ENCODE measurements at regions not wholly inside any gene's neighbourhood (a gene's known extent, or its start where the extent isn't known, plus 50 kb on each side); places are given as distances from the start of the nearest gene placed in this dataset.
A peak's percentile ranks its signal among the peaks of the same experiment; 100 is the strongest.

DNA sequence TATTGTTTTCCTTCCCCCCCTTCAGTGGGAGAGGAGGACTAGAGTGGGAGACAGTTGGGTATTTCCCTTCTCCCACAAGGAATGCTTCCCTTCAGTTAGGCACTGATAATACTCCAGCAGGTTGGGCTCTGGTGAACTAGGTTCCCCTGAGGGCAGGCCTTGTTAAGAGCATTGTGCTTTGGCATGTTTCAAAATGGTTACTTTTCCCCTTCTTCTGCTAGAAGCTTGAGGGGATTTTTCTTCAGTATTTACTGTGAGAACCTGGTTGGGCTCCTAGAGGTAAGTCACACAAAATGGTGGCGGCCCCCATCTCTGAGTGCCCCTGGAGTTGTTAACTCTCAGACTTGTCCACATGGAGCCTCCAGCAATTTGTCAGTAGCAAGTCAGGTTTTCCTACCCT, 156.2 kb downstream of the CYB561 start:
- Histone ChIP-seq H3K27ac (peak overlapping the region in 1 of 2 donors; percentile 11), H3K36me3 (no peaks in the 10 kb centered on the region), H3K4me3 (no peak overlapping the region), H3K27me3 (replicated peaks; ENCODE audit: insufficient read depth) (no peaks in the 10 kb centered on the region), H3K4me1 (ENCODE audit: control insufficient read depth in 1 of 2, low read depth in 2 of 2) (peaks cover 30 to 60% of the 10 kb centered on the region in 2 donors), H3K9me3 (peaks cover 3% of the 10 kb centered on the region)
- TF ChIP-seq, protein P1, sequence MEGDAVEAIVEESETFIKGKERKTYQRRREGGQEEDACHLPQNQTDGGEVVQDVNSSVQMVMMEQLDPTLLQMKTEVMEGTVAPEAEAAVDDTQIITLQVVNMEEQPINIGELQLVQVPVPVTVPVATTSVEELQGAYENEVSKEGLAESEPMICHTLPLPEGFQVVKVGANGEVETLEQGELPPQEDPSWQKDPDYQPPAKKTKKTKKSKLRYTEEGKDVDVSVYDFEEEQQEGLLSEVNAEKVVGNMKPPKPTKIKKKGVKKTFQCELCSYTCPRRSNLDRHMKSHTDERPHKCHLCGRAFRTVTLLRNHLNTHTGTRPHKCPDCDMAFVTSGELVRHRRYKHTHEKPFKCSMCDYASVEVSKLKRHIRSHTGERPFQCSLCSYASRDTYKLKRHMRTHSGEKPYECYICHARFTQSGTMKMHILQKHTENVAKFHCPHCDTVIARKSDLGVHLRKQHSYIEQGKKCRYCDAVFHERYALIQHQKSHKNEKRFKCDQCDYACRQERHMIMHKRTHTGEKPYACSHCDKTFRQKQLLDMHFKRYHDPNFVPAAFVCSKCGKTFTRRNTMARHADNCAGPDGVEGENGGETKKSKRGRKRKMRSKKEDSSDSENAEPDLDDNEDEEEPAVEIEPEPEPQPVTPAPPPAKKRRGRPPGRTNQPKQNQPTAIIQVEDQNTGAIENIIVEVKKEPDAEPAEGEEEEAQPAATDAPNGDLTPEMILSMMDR (IDR thresholded peaks at IDR 0.05): no peak
- DNase-seq (ENCODE audit: low spot score) (no peak), ATAC-seq (ENCODE audit: insufficient number of reproducible peaks, low FRiP score, low read depth) (no peak)

DNA sequence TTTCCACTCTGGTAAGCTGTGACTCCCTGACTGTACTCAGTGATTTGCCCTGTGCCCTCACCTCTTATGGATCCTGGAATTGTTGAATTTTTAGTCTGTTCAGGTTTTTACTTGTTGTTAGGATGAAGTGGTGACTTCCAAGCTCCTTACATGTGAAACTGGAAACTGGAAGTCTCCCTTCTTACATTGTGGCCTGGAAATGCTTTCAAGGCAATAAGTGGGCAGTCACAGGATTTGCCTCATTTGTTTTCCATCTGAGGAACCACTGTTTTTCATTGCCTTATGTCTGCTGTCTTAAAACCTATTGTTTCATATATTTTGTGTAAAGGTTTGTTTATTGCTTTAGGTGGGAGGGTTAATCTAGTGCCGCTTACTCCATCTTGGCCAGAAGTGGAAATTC, 155.8 kb downstream of the CYB561 start:
- ATAC-seq (ENCODE audit: insufficient number of reproducible peaks, low FRiP score, low read depth) (no peak), DNase-seq (ENCODE audit: low spot score) (no peak)
- no peaks in the 10 kb centered on the region for H3K36me3 ChIP-seq
- peaks cover 34 to 65% of the 10 kb centered on the region in 2 donors for H3K4me1 ChIP-seq (ENCODE audit: control insufficient read depth in 1 of 2, low read depth in 2 of 2)
- H3K27ac ChIP-seq: no peak overlapping the region
- H3K9me3 ChIP-seq: peaks cover 3% of the 10 kb centered on the region
- H3K4me3 ChIP-seq: no peak overlapping the region
- H3K27me3 ChIP-seq (replicated peaks; ENCODE audit: insufficient read depth): no peaks in the 10 kb centered on the region
- TF ChIP-seq, protein P1 (IDR thresholded peaks at IDR 0.05): no peak

DNA sequence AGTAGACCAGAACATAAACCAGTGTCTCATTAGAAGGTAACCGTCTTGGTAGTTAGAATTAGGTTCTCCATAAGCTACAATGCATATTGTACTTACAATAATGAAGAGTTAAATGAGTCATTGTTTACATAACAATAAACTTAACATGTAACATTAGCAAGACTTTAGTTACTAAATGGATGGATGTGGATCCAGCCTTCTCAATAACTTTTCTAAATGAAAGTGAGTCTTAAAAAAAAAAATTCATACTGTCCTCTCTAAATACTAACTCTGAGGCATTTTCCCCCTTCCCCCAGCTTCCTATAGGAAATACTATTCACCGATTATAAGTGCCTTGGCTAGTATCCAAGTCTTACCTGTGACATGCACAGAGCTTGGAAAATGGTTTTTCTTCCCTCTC, 155.3 kb downstream of the CYB561 start:
- Histone ChIP-seq H3K27me3 (replicated peaks; ENCODE audit: insufficient read depth) (no peaks in the 10 kb centered on the region), H3K36me3 (no peaks in the 10 kb centered on the region), H3K27ac (no peak overlapping the region), H3K4me1 (ENCODE audit: control insufficient read depth in 1 of 2, low read depth in 2 of 2) (peaks cover 37 to 69% of the 10 kb centered on the region in 2 donors), H3K4me3 (no peak overlapping the region), H3K9me3 (peaks cover 3% of the 10 kb centered on the region)
- no peak for DNase-seq (ENCODE audit: low spot score)
- TF ChIP-seq, protein P1 (IDR thresholded peaks at IDR 0.05): no peak
- no peak for ATAC-seq (ENCODE audit: insufficient number of reproducible peaks, low FRiP score, low read depth)

DNA sequence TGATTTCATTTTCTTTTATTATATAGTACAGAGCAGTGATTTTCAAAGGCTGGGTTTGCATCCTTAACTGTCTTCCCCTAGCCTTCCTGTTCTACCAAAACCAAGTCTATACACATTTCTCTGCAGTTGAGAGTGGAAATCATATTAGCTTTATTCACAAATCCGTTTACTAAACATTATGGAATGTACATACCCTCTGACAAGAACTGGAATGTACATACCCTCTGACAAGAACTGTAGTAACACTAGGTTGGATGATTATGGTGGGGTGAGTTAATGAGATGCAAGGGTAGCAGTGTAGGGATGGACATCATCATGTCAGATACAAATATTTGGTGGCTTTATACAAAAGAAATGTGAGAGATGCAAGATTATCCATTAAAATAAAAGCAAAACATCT, 154.8 kb downstream of the CYB561 start:
- Histone ChIP-seq H3K4me3 (no peak overlapping the region), H3K27ac (peak overlapping the region in 1 of 2 donors; percentile 76), H3K4me1 (ENCODE audit: control insufficient read depth in 1 of 2, low read depth in 2 of 2) (peaks cover 37 to 70% of the 10 kb centered on the region in 2 donors), H3K9me3 (peaks cover 6% of the 10 kb centered on the region), H3K36me3 (no peaks in the 10 kb centered on the region), H3K27me3 (replicated peaks; ENCODE audit: insufficient read depth) (no peaks in the 10 kb centered on the region)
- TF ChIP-seq, protein P1 (IDR thresholded peaks at IDR 0.05): no peak
- ATAC-seq (ENCODE audit: insufficient number of reproducible peaks, low FRiP score, low read depth) (no peak), DNase-seq (ENCODE audit: low spot score) (no peak)

DNA sequence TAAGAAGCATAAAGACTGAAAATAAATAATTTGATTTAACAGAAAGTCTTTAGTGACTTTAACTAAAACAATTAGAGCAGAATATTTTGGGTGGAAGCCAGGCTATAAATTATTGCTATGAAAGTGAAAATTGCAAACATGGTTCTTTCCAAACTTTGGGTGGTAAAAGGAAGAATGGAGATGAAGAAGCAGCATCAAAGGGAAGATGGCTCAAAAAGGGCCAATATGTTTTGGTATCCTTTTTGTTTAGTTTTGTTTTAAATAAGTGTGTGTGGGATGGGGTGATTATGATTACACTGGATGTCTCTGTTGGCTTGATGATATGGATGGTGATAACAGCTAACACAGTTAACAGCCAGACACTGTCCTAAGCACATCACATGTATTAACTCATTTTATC, 153.7 kb downstream of the CYB561 start:
- H3K9me3 ChIP-seq: peaks cover 10% of the 10 kb centered on the region
- H3K27ac ChIP-seq: peak overlapping the region; percentile 73 to 76
- peak overlapping the region; percentile 21 for H3K4me3 ChIP-seq
- no peak for ATAC-seq (ENCODE audit: insufficient number of reproducible peaks, low FRiP score, low read depth)
- TF ChIP-seq, protein P1 (IDR thresholded peaks at IDR 0.05): no peak
- peaks cover 37 to 69% of the 10 kb centered on the region in 2 donors for H3K4me1 ChIP-seq (ENCODE audit: control insufficient read depth in 1 of 2, low read depth in 2 of 2)
- H3K27me3 ChIP-seq (replicated peaks; ENCODE audit: insufficient read depth): no peaks in the 10 kb centered on the region
- DNase-seq (ENCODE audit: low spot score): no peak
- H3K36me3 ChIP-seq: no peaks in the 10 kb centered on the region
